Transverse colon (tissue), 3 donors: ENCODE measurements at regions not wholly inside any gene's neighbourhood (a gene's known extent, or its start where the extent isn't known, plus 50 kb on each side); places are given as distances from the start of the nearest gene placed in this dataset.

Experiments
- CTCF ChIP-seq, 5 experiments: fragments of 200-600 bp in 3 of 5; fragments of 450-650 bp in 2 of 5; sonication (generic) in 3 of 5; IDR thresholded peaks; 1 replicate in 2 of 5; 2 replicates in 3 of 5; pipeline ENCODE4 v1.5.1; 2016 to 2017; ENCODE audit warnings: antibody characterized with exemption in 5 of 5, inconsistent platforms in 3 of 5, mild to moderate bottlenecking in 2 of 5, moderate library complexity in 1 of 5
- POLR2A ChIP-seq: fragments of 450-650 bp; IDR thresholded peaks from one replicate; pipeline ENCODE4 v1.6.1; 2016; ENCODE audit warnings: antibody characterized with exemption, mild to moderate bottlenecking, moderate library complexity

DNA sequence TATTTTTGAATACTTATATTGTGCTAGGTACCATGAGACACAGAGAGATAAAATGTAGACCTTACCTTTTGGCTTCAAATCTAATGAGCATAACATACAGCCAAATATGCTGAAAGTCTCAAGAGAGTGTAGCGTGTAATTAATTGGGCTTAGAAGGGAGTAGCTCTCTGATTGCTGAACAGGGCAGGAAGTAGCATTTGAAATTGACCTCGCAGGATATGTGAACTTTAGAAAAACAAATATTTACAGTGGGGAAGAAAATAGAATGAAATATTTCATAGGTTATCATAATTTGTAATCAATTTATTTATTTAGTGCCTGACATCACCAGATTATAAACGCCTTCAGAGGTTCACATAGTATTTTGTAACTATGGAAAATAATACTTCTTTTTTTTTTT, 327.1 kb downstream of the RFC3 start:
- TF ChIP-seq CTCF (IDR thresholded peaks at IDR 0.05) (no peak), POLR2A (no peak)
